Left ventricle myocardium superior (tissue), 1 donor: ENCODE measurements at regions not wholly inside any gene's neighbourhood (a gene's known extent, or its start where the extent isn't known, plus 50 kb on each side); places are given as distances from the start of the nearest gene placed in this dataset.

Experiments
- ATAC-seq: fragments of 200-7000 bp; cut with Tn5 transposase; one replicate; pipeline ENCODE4 v1.9.1; 2020; ENCODE audit warnings: mild to moderate bottlenecking, moderate library complexity
- DNase-seq: peaks from one replicate; pipeline ENCODE4 v3.0.0-alpha.2; 2020
- intact Hi-C: fragments of 100-400 bp; cut with micrococcal nuclease; formaldehyde crosslinking; loops from one replicate; pipeline ENCODE4 v1.11.0; 2022
- donor health status: DM: no; HTN: yes; CAD: no; lungs with severe emphysema.

- DNase-seq (no peak), ATAC-seq (no peak)
- intact Hi-C loops = no loop called here
Observed at GRCh38 chr2:41544709-41545108, 503.1 kb upstream of the PKDCC start.

- ATAC-seq (no peak), DNase-seq (no peak)
- intact Hi-C loops = no loop called here
Observed at GRCh38 chr2:41546031-41546430, 501.8 kb upstream of the PKDCC start.

- ATAC-seq (no peak), DNase-seq (no peak)
- intact Hi-C loops = no loop called here
Observed at GRCh38 chr2:41568648-41569047, 479.2 kb upstream of the PKDCC start.

GRCh38 chr2:41572154-41572553 lies 475.7 kb upstream of the PKDCC start:
- intact Hi-C loops = no loop called here
- ATAC-seq = peak; percentile 73
- DNase-seq = no peak

GRCh38 chr2:41576423-41576822 lies 471.4 kb upstream of the PKDCC start:
- no peak for DNase-seq
- no peak for ATAC-seq
- intact Hi-C loops = no loop called here

GRCh38 chr2:41579806-41580205 lies 468.0 kb upstream of the PKDCC start:
- DNase-seq (no peak), ATAC-seq (no peak)
- intact Hi-C loops = no loop called here

GRCh38 chr2:41580806-41581205 lies 467.0 kb upstream of the PKDCC start:
- intact Hi-C loops = no loop called here
- no peak for ATAC-seq

GRCh38 chr2:41595240-41595639 lies 452.6 kb upstream of the PKDCC start:
- intact Hi-C loops = no loop called here
- ATAC-seq = no peak
- DNase-seq = no peak

More at GRCh38 chr2:41580806-41581205, 467.0 kb upstream of the PKDCC start:
- DNase-seq = no peak

GRCh38 chr2:41597680-41598079 lies 450.1 kb upstream of the PKDCC start:
- intact Hi-C loops = no loop called here
- peak; percentile 73 for ATAC-seq
- DNase-seq = no peak

- intact Hi-C loops = no loop called here
- ATAC-seq (peak; percentile 93), DNase-seq (peak; percentile 41)
Observed at GRCh38 chr2:41598161-41598894, 449.5 kb upstream of the PKDCC start.

- DNase-seq (no peak), ATAC-seq (no peak)
- intact Hi-C loops = no loop called here
Observed at GRCh38 chr2:41600460-41600859, 447.4 kb upstream of the PKDCC start.

GRCh38 chr2:41602341-41602740 lies 445.5 kb upstream of the PKDCC start:
- no peak for DNase-seq
- no peak for ATAC-seq
- intact Hi-C loops = no loop called here

- ATAC-seq (no peak), DNase-seq (no peak)
- intact Hi-C loops = no loop called here
Observed at GRCh38 chr2:41605311-41605710, 442.5 kb upstream of the PKDCC start.

- ATAC-seq (no peak), DNase-seq (no peak)
- intact Hi-C loops = no loop called here
Observed at GRCh38 chr2:41605914-41606313, 441.9 kb upstream of the PKDCC start.

GRCh38 chr2:41610501-41611190 lies 437.2 kb upstream of the PKDCC start:
- intact Hi-C loops = no loop called here
- ATAC-seq = peak; percentile 92
- no peak for DNase-seq

- no peak for DNase-seq
- intact Hi-C loops = no loop called here
- no peak for ATAC-seq
Observed at GRCh38 chr2:41618754-41619153, 429.1 kb upstream of the PKDCC start.

GRCh38 chr2:41621095-41621494 lies 426.7 kb upstream of the PKDCC start:
- ATAC-seq = no peak

GRCh38 chr2:41621563-41621962 lies 426.3 kb upstream of the PKDCC start:
- ATAC-seq (no peak), DNase-seq (no peak)
- intact Hi-C loops = no loop called here

More at GRCh38 chr2:41621095-41621494, 426.7 kb upstream of the PKDCC start:
- no peak for DNase-seq
- intact Hi-C loops = no loop called here

GRCh38 chr2:41622301-41622700 lies 425.5 kb upstream of the PKDCC start:
- DNase-seq (no peak), ATAC-seq (no peak)
- intact Hi-C loops = no loop called here

- intact Hi-C loops = no loop called here
- ATAC-seq (no peak), DNase-seq (no peak)
Observed at GRCh38 chr2:41626936-41627335, 420.9 kb upstream of the PKDCC start.

- no peak for ATAC-seq
- no peak for DNase-seq
- intact Hi-C loops = no loop called here
Observed at GRCh38 chr2:41634686-41635085, 413.1 kb upstream of the PKDCC start.
